A549 (cell line): ENCODE measurements at regions not wholly inside any gene's neighbourhood (a gene's known extent, or its start where the extent isn't known, plus 50 kb on each side); places are given as distances from the start of the nearest gene placed in this dataset.
A peak's percentile ranks its signal among the peaks of the same experiment; 100 is the strongest.

Experiments
- ATAC-seq, 2 experiments: fragments of 200-7000 bp in 1 of 2; fragments of >200 bp in 1 of 2; cut with Nextera tagmentation in 1 of 2; cut with Tn5 transposase in 1 of 2; 3 replicates each; pipeline versions ENCODE4 v1.8.0 to v1.9.1; 2018 to 2020; ENCODE audit warnings: mild to moderate bottlenecking in 1 of 2, moderate library complexity in 1 of 2
- CTCF ChIA-PET: fragments of 300-600 bp; sonication (Branson Sonifier 250); formaldehyde crosslinking; extraction: SDS; loops from one replicate; lab custom pipeline; 2021; ENCODE audit warnings: antibody characterized with exemption, inconsistent platforms; lab: Yijun Ruan, JAX
- POLR2A ChIA-PET: fragments of 350-600 bp; formaldehyde crosslinking; extraction: SDS; loops from one replicate; lab custom pipeline; 2021; ENCODE audit warnings: antibody characterized with exemption, inconsistent platforms; lab: Yijun Ruan, JAX
- DNase-seq, 2 experiments: peaks; one replicate each; pipeline versions ENCODE4 v3.0.0 to v3.0.0-alpha.2; 2011 to 2016; ENCODE audit warnings: low read depth in 1 of 2, low spot score in 1 of 2
- FAIRE-seq: peaks from 2 replicates; lab custom pipeline; 2011; peaks lifted over from hg19 to GRCh38; lab: Jason Lieb, UNC
- H3K27ac ChIP-seq, 2 experiments: fragments of >200 bp; sonication (Bioruptor Twin); formaldehyde crosslinking; 3 replicates each; pipeline ENCODE4 v1.5.1; 2016 to 2017
- H3K4me1 ChIP-seq: fragments of >200 bp; sonication (Bioruptor Twin); formaldehyde crosslinking; 3 replicates; pipeline ENCODE4 v1.6.1; 2016
- H3K4me2 ChIP-seq: fragments of >200 bp; sonication (Bioruptor Twin); formaldehyde crosslinking; 3 replicates; pipeline ENCODE4 v1.6.1; 2016
- H3K4me3 ChIP-seq: fragments of >200 bp; sonication (Bioruptor Twin); formaldehyde crosslinking; 3 replicates; pipeline ENCODE4 v1.5.1; 2016
- H3K9me3 ChIP-seq: fragments of >200 bp; sonication (Bioruptor Twin); formaldehyde crosslinking; 3 replicates; pipeline ENCODE4 v1.6.1; 2016
- BHLHE40 ChIP-seq: IDR thresholded peaks from 2 replicates; pipeline ENCODE4 v1.6.1; 2012; ENCODE audit warnings: low read depth, low read length, inconsistent platforms
- EHF ChIP-seq: fragments of 250-450 bp; sonication (Bioruptor Pico); IDR thresholded peaks from 2 replicates; pipeline ENCODE4 v1.5.0; 2020; ENCODE audit warnings: mild to moderate bottlenecking
- EHMT2 ChIP-seq: fragments of 200-600 bp; sonication (generic); IDR thresholded peaks from 2 replicates; pipeline ENCODE4 v1.6.1; 2016; ENCODE audit warnings: antibody characterized with exemption, low read depth, mild to moderate bottlenecking, moderate library complexity
- EP300 ChIP-seq, 2 experiments: fragments of >200 bp; sonication (Bioruptor Twin); formaldehyde crosslinking; IDR thresholded peaks; 2 replicates in 1 of 2; 3 replicates in 1 of 2; pipeline ENCODE4 v1.6.1; 2016 to 2017
- FOXS1 ChIP-seq: fragments of 250-450 bp; sonication (Bioruptor Pico); IDR thresholded peaks from 2 replicates; pipeline ENCODE4 v1.5.0; 2020; ENCODE audit warnings: mild to moderate bottlenecking, moderate library complexity
- JUN ChIP-seq, 2 experiments: fragments of >200 bp; sonication (Bioruptor Twin); formaldehyde crosslinking; IDR thresholded peaks; 2 replicates in 1 of 2; 3 replicates in 1 of 2; pipeline ENCODE4 v1.6.1; 2016 to 2017
- JUNB ChIP-seq: fragments of >200 bp; sonication (Bioruptor Twin); formaldehyde crosslinking; IDR thresholded peaks from 2 replicates; pipeline ENCODE4 v1.6.1; 2016
- MAFK ChIP-seq: fragments of 450-650 bp; IDR thresholded peaks from 2 replicates; pipeline ENCODE4 v1.6.1; 2014; ENCODE audit not compliant: partially characterized antibody
- MAZ ChIP-seq: fragments of 150-350 bp; IDR thresholded peaks from 2 replicates; pipeline ENCODE4 v1.6.1; 2014; ENCODE audit warnings: antibody characterized with exemption, low read depth, low read length, borderline replicate concordance
- MYC ChIP-seq: IDR thresholded peaks from 2 replicates; pipeline ENCODE4 v1.6.1; 2012; ENCODE audit warnings: mild to moderate bottlenecking, inconsistent platforms, low read length, improper control_type of control experiment, borderline replicate concordance
- NFE2L2 ChIP-seq: fragments of 150-350 bp; conservative IDR thresholded peaks from 2 replicates; pipeline ENCODE4 v1.6.1; 2014; ENCODE audit warnings: low read length
- POLR2AphosphoS2 ChIP-seq: conservative IDR thresholded peaks from 2 replicates; pipeline ENCODE4 v1.6.1; 2012; ENCODE audit warnings: low read length, improper control_type of control experiment, inconsistent platforms
- ZFP36 ChIP-seq: fragments of 450-650 bp; IDR thresholded peaks from 2 replicates; pipeline ENCODE4 v1.6.1; 2014; ENCODE audit warnings: borderline replicate concordance; ENCODE audit not compliant: partially characterized antibody
- WGBS: methylation state at CpG from one replicate; pipeline ENCODE4 v1.1.6; 2017; ENCODE audit errors: missing lambda C conversion rate; 5-methylcytosine and 5-hydroxymethylcytosine counted together
- TF ChIP-seq, protein P1 (sequence below): IDR thresholded peaks from 2 replicates; pipeline ENCODE4 v1.6.1; 2012
- TF ChIP-seq, protein P2 (sequence below): fragments of >200 bp; sonication (Bioruptor Twin); formaldehyde crosslinking; IDR thresholded peaks from 2 replicates; pipeline ENCODE4 v1.6.1; 2016
- TF ChIP-seq, protein P3 (sequence below): IDR thresholded peaks from 2 replicates; pipeline ENCODE4 v1.6.1; 2012; ENCODE audit warnings: low read depth, borderline replicate concordance
- TF ChIP-seq, protein P4 (sequence below): fragments of >200 bp; sonication (Bioruptor Twin); formaldehyde crosslinking; IDR thresholded peaks from 3 replicates; pipeline ENCODE4 v1.5.1; 2016
- TF ChIP-seq, protein P5 (sequence below): fragments of 450-650 bp; IDR thresholded peaks from 2 replicates; pipeline ENCODE4 v1.6.1; 2014; ENCODE audit warnings: antibody characterized with exemption
- TF ChIP-seq, protein P6 (sequence below): fragments of 250-450 bp; sonication (Bioruptor Pico); IDR thresholded peaks from 2 replicates; pipeline ENCODE4 v1.5.0; 2021; ENCODE audit warnings: mild to moderate bottlenecking, moderate library complexity, borderline replicate concordance

DNA sequence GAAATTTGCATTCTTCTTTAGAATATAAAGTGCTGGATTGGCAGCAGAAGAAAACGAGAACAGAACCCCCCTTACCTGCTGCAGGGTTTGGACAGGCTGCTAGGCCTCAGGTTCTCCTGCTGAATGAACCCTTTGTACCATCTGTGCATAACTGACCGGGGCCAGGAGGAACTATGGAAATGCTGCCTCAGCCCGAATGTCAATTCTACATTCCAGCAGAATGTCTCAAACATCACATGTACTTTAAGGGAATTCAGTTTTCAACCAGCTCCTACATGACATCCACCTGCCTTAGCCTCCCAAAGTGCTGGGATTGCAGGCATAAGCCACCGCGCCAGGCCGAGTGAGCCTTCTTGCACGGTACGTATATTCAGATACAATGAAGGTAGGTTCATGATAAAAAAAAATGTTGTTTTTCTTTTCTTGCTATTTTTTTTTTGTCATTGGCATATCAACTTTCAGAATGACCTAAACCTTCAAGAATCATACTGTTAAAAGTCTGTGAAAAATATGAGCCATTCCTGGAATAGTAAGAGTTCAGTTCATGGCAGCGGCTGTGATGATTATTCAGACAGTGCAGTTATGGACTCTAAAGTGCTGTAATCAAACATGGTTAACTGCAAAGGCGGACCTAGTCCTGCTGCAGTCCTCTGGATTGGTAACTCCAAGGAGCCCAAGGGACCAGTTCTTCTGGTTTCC is 84.4 kb upstream of the TNS3 start:
- Histone ChIP-seq H3K27ac (peak overlapping the region; percentile 37 to 86; a peak in 5 of 6 replicates), H3K4me3 (no peak overlapping the region), H3K4me1 (peaks cover 49% of the 10 kb centered on the region), H3K4me2 (no peak overlapping the region), H3K9me3 (no peaks in the 10 kb centered on the region)
- FAIRE-seq (no peak), ATAC-seq (no peak), DNase-seq (no peak)
- TF ChIP-seq MAFK (peak; percentile 54), JUNB (no peak), FOXS1 (CRISPR knock-in tag) (no peak)
- POLR2A ChIA-PET = no interaction called here
- CTCF ChIA-PET = no interaction called here
- WGBS = 77% methylated on average over 10 of the region's 10 CpGs

DNA sequence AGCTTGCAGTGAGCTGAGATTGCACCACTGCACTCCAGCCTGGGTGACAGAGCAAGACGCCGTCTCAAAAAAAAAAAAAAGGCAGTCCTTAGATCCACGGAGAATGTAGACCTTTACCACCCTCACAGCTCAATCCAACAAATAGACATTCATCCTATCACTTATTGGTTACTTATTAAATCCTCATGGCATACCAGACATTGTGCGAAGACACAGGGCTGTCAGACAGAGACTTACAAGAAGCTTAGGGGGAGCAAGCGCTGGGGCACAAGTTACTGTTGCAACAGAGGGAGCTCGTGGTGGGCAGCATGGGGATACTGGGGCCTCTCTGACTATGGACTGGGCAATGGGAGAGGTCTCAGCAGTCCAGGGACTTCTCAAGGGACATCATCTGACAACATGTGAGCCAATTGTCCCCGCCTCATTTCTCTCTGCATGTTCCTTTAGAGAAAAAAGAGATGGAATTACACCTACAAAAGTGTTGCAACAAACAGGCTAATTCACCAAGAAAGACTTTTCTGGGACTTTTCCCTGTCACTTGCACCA is 82.8 kb upstream of the TNS3 start:
- Histone ChIP-seq H3K4me1 (peaks cover 49% of the 10 kb centered on the region), H3K27ac (peak overlapping the region; percentile 59 to 86; a peak in 5 of 6 replicates), H3K9me3 (no peaks in the 10 kb centered on the region), H3K4me2 (peak overlapping the region; percentile 21), H3K4me3 (no peak overlapping the region)
- TF ChIP-seq, protein P1, sequence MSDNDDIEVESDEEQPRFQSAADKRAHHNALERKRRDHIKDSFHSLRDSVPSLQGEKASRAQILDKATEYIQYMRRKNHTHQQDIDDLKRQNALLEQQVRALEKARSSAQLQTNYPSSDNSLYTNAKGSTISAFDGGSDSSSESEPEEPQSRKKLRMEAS = peak; percentile 70
- TF ChIP-seq BHLHE40 = no peak
- TF ChIP-seq POLR2AphosphoS2 = no peak
- TF ChIP-seq MAFK = no peak
- no peak for TF ChIP-seq MYC
- TF ChIP-seq, protein P2, sequence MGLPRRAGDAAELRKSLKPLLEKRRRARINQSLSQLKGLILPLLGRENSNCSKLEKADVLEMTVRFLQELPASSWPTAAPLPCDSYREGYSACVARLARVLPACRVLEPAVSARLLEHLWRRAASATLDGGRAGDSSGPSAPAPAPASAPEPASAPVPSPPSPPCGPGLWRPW = no peak
- TF ChIP-seq JUNB = no peak
- TF ChIP-seq, protein P3, sequence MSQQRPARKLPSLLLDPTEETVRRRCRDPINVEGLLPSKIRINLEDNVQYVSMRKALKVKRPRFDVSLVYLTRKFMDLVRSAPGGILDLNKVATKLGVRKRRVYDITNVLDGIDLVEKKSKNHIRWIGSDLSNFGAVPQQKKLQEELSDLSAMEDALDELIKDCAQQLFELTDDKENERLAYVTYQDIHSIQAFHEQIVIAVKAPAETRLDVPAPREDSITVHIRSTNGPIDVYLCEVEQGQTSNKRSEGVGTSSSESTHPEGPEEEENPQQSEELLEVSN = peak; percentile 41; the same call in 1 of the 2 replicates
- TF ChIP-seq EHF = no peak
- TF ChIP-seq, protein P4, sequence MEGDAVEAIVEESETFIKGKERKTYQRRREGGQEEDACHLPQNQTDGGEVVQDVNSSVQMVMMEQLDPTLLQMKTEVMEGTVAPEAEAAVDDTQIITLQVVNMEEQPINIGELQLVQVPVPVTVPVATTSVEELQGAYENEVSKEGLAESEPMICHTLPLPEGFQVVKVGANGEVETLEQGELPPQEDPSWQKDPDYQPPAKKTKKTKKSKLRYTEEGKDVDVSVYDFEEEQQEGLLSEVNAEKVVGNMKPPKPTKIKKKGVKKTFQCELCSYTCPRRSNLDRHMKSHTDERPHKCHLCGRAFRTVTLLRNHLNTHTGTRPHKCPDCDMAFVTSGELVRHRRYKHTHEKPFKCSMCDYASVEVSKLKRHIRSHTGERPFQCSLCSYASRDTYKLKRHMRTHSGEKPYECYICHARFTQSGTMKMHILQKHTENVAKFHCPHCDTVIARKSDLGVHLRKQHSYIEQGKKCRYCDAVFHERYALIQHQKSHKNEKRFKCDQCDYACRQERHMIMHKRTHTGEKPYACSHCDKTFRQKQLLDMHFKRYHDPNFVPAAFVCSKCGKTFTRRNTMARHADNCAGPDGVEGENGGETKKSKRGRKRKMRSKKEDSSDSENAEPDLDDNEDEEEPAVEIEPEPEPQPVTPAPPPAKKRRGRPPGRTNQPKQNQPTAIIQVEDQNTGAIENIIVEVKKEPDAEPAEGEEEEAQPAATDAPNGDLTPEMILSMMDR = no peak
- TF ChIP-seq EP300 (IDR thresholded peaks at IDR 0.05) = peak in 1 of 2 experiments; percentile 41; a peak in 1 of 5 replicates
- no peak for TF ChIP-seq MAZ
- TF ChIP-seq JUN (IDR thresholded peaks at IDR 0.05) = 0 out of 5 replicates have a peak, but pooled peaks of 1 of the 2 experiments have one; percentile 17
- TF ChIP-seq, protein P5, sequence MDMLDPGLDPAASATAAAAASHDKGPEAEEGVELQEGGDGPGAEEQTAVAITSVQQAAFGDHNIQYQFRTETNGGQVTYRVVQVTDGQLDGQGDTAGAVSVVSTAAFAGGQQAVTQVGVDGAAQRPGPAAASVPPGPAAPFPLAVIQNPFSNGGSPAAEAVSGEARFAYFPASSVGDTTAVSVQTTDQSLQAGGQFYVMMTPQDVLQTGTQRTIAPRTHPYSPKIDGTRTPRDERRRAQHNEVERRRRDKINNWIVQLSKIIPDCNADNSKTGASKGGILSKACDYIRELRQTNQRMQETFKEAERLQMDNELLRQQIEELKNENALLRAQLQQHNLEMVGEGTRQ = no peak
- TF ChIP-seq NFE2L2 = no peak
- TF ChIP-seq EHMT2 = no peak
- TF ChIP-seq ZFP36 = no peak
- TF ChIP-seq, protein P6, sequence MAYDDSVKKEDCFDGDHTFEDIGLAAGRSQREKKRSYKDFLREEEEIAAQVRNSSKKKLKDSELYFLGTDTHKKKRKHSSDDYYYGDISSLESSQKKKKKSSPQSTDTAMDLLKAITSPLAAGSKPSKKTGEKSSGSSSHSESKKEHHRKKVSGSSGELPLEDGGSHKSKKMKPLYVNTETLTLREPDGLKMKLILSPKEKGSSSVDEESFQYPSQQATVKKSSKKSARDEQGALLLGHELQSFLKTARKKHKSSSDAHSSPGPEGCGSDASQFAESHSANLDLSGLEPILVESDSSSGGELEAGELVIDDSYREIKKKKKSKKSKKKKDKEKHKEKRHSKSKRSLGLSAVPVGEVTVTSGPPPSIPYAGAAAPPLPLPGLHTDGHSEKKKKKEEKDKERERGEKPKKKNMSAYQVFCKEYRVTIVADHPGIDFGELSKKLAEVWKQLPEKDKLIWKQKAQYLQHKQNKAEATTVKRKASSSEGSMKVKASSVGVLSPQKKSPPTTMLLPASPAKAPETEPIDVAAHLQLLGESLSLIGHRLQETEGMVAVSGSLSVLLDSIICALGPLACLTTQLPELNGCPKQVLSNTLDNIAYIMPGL (CRISPR knock-in tag) = no peak
- CTCF ChIA-PET = interaction anchor here (0.6 to 1.2 kb wide), 4 partner anchors 10 to 20 kb away, joined by 3 to 5 read pairs (median 4); no protein-coding TSS in a partner anchor
- 30% methylated on average over 7 of the region's 7 CpGs for WGBS
- FAIRE-seq = no peak
- ATAC-seq = peak; percentile 55 to 82; a peak in 4 of 6 replicates
- peak; percentile 38 to 79 for DNase-seq
- POLR2A ChIA-PET = no interaction called here
